ENCODE measurements at regions not wholly inside any gene's neighbourhood (a gene's known extent, or its start where the extent isn't known, plus 50 kb on each side); places are given as distances from the start of the nearest gene placed in this dataset.

GRCh38 chr2:164068063-164068462, 332.3 kb upstream of the FIGN start:
- DNase-seq (ENCODE audit: low read depth, low spot score): no peak
- in situ Hi-C loops (cut with HindIII; ENCODE audit: low pct_unique_long_range_greater_than_20kb, low sequenced_read_pairs): no loop called here

GRCh38 chr2:164066095-164066494, 330.3 kb upstream of the FIGN start:
- in situ Hi-C loops (cut with HindIII; ENCODE audit: low pct_unique_long_range_greater_than_20kb, low sequenced_read_pairs): no loop called here
- DNase-seq (ENCODE audit: low read depth, low spot score): no peak

- no peak for DNase-seq (ENCODE audit: low read depth, low spot score)
- in situ Hi-C loops (cut with HindIII; ENCODE audit: low pct_unique_long_range_greater_than_20kb, low sequenced_read_pairs): no loop called here
Measured at GRCh38 chr2:164065038-164065437, 329.2 kb upstream of the FIGN start.

DNA sequence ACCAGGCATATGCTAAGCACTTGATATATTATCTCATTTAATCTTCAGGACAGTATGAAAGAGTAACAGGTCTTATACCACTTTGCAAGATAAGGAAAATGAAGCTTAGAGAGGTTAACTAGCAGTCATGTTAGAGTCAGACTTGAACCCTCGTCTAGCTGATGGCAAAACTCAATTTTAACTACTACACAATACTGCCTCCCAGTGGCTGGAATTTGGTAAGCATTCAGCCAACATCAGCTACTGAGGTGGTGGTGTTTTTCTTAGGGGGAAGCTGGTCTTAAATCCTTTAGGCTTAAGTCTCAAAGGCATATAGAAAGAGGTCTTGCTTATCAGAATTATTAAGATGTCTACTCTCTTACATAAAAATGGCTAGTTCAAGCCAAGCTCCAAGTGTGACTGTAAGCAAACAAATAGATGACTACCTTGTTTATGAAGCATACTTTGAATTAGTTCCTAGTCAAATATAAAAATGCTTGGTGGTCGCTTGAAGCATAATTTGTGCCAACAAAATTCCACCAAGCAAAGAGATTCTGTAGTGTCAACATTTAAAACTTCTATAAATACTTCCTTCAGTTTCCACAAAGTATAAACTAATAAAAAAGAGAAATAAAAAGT, 325.4 kb upstream of the FIGN start:
- peak; percentile 77 for DNase-seq (ENCODE audit: low read depth, low spot score)
- in situ Hi-C loops (cut with HindIII; ENCODE audit: low pct_unique_long_range_greater_than_20kb, low sequenced_read_pairs): no loop called here

DNA sequence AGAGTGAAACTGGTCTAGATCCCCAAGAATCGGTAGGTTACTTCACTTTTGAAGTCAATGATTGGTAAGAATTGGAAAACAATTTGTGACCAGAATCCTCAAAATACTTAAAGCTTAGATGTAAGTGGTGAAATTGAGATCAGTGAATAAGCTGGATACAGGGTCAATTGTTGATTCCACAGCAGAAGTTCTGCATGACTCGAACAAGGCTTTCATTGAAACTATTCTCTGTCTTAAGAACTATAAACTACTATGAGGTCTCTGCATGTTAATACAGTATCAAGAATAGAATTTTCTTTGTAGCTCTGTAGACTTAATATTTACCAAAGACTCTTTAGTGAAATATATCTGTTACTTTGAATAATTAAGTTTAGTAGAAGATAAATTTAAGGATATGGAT, 324.2 kb upstream of the FIGN start:
- peak; percentile 65 for DNase-seq (ENCODE audit: low read depth, low spot score)
- in situ Hi-C loops (cut with HindIII; ENCODE audit: low pct_unique_long_range_greater_than_20kb, low sequenced_read_pairs): no loop called here

GRCh38 chr2:164055623-164056022, 319.8 kb upstream of the FIGN start:
- in situ Hi-C loops (cut with HindIII; ENCODE audit: low pct_unique_long_range_greater_than_20kb, low sequenced_read_pairs): no loop called here

DNA sequence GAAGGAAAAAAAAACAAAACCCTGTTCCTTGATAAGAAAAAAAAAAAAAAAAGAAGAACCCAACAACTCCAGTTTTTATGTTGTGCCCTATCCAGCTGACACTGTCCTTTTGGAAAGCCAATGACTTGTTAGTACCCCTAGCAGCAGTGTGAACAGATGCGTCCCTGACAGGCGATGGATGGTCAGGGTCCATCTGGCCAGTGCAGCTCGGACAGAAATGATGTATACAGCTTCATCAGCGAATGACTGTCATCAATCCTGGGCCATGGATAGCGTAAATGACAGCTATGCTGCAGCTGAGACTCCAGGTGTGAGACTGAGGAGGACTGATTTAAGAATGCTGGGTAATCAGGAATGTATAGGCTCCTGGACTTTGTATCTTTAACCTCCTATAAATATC, 318.8 kb upstream of the FIGN start:
- DNase-seq (ENCODE audit: low read depth, low spot score): no peak
- in situ Hi-C loops (cut with HindIII; ENCODE audit: low pct_unique_long_range_greater_than_20kb, low sequenced_read_pairs): no loop called here

More at GRCh38 chr2:164055623-164056022, 319.8 kb upstream of the FIGN start:
- DNase-seq (ENCODE audit: low read depth, low spot score): no peak

DNA sequence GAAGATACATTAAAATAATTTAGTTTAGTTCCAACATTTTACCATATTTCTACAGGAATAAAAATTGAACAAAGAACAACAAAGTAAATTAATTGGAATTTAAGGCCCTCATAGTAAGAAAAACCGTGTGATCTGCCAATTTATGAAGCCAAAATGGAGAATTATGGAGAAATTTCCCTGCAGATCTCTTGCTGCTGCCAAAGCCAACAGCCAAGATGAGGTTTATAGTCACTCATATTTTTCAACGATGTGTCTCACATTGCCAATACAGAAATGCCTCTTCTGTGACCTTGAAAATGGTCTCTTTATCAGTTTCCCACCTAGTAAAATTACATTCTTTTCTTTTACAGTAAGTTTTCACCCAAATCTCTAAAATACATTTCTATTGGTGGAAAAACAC, 317.2 kb upstream of the FIGN start:
- no peak for DNase-seq (ENCODE audit: low read depth, low spot score)
- in situ Hi-C loops (cut with HindIII; ENCODE audit: low pct_unique_long_range_greater_than_20kb, low sequenced_read_pairs): no loop called here

- DNase-seq (ENCODE audit: low read depth, low spot score): no peak
- in situ Hi-C loops (cut with HindIII; ENCODE audit: low pct_unique_long_range_greater_than_20kb, low sequenced_read_pairs): no loop called here
Measured at GRCh38 chr2:164052006-164052405, 316.2 kb upstream of the FIGN start.

DNA sequence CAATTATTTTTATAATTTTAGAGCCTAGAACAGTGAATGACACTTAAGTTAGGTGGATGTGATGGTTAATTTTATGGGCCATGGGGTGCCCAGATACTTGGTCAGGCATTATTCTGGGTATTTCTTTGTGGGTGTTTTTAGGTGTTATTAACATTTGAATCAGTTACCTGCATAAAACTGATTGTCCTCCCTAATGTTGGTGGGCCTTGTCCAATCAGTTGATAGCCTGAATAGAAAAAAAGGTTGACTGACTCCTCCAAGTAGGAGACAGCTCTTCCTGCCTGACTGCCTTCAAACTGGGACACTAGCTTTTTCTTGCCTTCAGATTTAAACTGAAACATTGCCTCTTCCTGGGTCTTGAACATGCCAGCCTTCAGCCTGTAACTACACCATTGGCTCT, 312.9 kb upstream of the FIGN start:
- no peak for DNase-seq (ENCODE audit: low read depth, low spot score)
- in situ Hi-C loops (cut with HindIII; ENCODE audit: low pct_unique_long_range_greater_than_20kb, low sequenced_read_pairs): no loop called here

DNA sequence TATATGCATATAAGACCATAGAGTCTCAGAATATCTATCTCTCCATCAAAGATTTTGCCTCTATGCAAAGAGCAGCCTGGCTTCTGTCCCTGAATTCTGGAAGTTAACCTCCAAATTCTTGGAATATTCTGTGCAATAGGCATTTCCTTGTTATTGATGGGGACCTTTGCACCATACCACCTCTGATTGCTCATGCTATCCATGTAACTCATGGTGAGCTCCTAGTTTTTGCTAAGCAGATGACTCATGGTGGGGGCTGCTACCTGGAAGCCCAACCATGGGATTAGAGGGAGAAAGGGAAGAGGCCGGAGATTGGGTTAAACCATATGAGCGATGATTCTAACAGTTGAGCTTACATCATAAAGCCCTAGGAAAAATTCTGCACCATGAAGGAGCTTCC, 310.2 kb upstream of the FIGN start:
- in situ Hi-C loops (cut with HindIII; ENCODE audit: low pct_unique_long_range_greater_than_20kb, low sequenced_read_pairs): no loop called here
- DNase-seq (ENCODE audit: low read depth, low spot score): no peak

DNA sequence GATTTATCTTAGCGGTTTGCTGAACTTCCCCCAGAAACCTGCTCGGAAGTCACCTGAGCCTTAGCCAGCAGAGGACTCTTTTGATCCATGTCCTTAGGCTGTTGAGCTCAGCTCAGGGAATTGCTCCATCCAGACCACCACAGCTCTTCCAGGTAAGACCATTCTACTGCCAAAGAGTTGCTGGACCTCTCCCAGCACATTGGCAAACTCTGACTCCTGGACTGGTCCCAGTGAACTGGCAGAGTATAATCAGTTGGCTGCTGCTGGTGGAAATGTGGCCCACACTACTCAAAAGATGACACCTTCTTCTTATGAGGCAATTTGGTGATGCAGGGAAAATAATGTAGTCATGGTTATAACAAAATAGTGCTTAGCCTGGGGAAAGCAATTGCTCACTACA, 308.8 kb upstream of the FIGN start:
- DNase-seq (ENCODE audit: low read depth, low spot score): no peak
- in situ Hi-C loops (cut with HindIII; ENCODE audit: low pct_unique_long_range_greater_than_20kb, low sequenced_read_pairs): no loop called here

- no peak for DNase-seq (ENCODE audit: low read depth, low spot score)
- in situ Hi-C loops (cut with HindIII; ENCODE audit: low pct_unique_long_range_greater_than_20kb, low sequenced_read_pairs): no loop called here
Measured at GRCh38 chr2:164039270-164039669, 303.5 kb upstream of the FIGN start.

DNA sequence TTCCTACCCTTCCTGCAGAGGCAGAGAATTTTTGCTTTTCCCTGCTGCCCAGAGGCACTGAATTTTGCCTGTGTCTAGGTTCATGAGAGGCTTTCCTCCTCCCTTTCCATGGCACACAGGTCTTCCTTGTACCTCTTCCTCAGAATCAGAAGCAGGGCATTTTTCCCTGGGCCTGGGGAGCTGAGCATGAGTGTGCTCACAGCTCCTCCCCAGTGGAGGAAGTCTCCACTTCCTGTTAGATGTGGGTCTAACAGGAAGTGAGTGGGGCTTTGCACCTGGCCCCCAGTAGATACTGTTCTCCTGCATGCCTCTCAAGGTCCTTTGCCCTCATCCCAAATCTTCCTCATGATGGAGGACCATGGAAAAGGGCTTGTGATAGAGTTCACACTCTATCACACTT, 297.2 kb upstream of the FIGN start:
- in situ Hi-C loops (cut with HindIII; ENCODE audit: low pct_unique_long_range_greater_than_20kb, low sequenced_read_pairs): no loop called here
- DNase-seq (ENCODE audit: low read depth, low spot score): no peak

DNA sequence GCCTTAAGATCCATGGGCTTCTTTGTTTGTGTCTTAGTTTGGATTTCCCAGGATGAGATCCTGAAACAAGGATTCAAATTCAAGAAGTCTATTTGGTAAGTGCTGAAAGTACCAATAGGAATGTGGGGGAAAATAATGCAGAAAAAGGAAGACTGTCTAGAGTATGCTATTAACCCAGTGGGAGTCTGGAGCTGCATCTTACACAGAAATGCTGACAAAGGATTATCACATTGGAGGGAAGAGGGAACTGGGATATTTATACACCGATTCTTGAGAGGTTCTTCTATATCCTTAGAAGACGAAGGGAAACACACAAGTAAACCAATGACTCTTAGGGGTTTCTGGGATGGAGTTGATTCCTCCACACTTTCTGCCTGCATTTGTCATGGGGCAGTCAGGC, 294.8 kb upstream of the FIGN start:
- in situ Hi-C loops (cut with HindIII; ENCODE audit: low pct_unique_long_range_greater_than_20kb, low sequenced_read_pairs): no loop called here

DNA sequence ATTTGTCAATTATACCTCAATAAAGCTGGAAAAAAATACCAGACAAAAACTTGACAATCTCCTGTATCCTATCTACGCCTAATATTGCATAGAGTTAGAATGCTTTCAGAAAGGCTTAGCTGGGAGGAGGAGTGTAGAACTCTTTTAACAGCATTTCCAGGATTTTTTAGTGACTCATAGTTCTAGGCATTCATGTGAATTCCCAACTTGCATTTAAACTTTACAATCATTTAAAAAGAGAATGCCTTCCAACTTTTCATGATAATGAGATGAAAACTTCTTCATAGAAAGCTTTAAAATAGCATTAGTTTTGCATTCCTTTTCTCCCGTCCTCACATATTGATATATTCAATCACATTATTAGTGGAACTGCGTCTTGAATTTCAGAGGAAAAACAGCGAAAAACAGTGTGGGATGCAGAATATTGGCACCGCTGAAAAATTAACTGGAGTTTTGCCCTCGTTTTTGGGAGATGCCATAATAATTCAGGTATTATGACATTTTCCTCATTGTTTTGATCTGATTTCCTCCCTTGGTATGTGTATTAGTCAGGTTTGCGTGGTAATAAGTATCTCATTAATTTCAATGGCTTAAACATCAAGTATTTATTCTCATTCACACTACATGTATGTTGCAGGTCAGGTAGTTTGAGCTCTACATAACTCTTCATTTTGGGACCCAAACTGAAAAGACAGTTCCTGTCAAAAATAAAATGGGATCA, 293.2 kb upstream of the FIGN start:
- no peak for DNase-seq (ENCODE audit: low read depth, low spot score)
- in situ Hi-C loops (cut with HindIII; ENCODE audit: low pct_unique_long_range_greater_than_20kb, low sequenced_read_pairs): no loop called here

More for the DNA sequence above, 294.8 kb upstream of the FIGN start:
- no peak for DNase-seq (ENCODE audit: low read depth, low spot score)

DNA sequence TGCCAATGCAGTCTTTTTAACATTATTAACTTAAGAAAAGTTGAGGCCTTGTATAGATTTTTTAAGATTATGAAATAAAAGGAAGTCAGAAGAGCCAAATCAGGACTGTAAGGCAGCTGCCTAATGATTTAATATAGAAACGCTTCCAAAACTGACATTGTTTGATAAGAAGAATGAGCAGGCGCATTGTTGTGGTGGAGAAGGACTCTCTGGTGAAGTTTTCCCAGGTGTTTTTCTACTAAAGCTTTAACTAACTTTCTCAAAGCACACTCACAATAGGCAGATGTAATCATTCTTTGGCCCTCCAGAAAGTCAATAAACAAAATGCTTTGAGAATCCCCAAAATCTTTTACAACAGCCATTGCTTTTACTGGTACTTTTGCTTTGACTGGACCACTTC, 288.6 kb upstream of the FIGN start:
- in situ Hi-C loops (cut with HindIII; ENCODE audit: low pct_unique_long_range_greater_than_20kb, low sequenced_read_pairs): no loop called here
- DNase-seq (ENCODE audit: low read depth, low spot score): no peak

DNA sequence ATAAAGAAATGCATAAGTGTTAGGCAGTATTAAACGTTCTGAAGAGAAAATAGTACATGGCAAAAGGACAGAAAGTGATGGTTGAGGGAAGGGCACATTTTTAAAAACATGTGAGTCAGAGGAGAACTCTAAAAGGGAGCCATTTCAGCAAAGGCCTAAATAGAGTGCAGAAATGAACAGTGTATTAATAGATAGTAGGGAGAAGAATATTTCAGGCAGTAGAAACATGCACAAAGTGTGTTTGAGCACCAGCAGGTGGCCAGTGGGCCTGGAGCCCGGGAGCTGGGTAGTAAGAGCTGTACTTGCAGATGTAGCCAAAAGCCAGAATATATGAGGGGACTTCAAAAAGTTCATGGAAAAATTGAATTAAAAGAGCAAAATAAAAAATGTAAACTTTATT, 288.1 kb upstream of the FIGN start:
- in situ Hi-C loops (cut with HindIII; ENCODE audit: low pct_unique_long_range_greater_than_20kb, low sequenced_read_pairs): no loop called here
- no peak for DNase-seq (ENCODE audit: low read depth, low spot score)

- DNase-seq (ENCODE audit: low read depth, low spot score): peak; percentile 71
- in situ Hi-C loops (cut with HindIII; ENCODE audit: low pct_unique_long_range_greater_than_20kb, low sequenced_read_pairs): no loop called here
Measured at GRCh38 chr2:164015328-164016123, 279.7 kb upstream of the FIGN start.
